H1 (cell line): ENCODE measurements at regions not wholly inside any gene's neighbourhood (a gene's known extent, or its start where the extent isn't known, plus 50 kb on each side); places are given as distances from the start of the nearest gene placed in this dataset.

Experiments
- CTCF ChIA-PET: fragments of 300-600 bp; sonication (Branson Sonifier 250); formaldehyde crosslinking; loops from one replicate; lab custom pipeline; 2021; ENCODE audit not compliant: partially characterized antibody; lab: Charles Lee
- POLR2A ChIA-PET: fragments of 300-600 bp; sonication (Branson Sonifier 250); formaldehyde crosslinking; loops from one replicate; lab custom pipeline; 2021; ENCODE audit warnings: inconsistent platforms; ENCODE audit not compliant: partially characterized antibody; lab: Charles Lee
- DNase-seq, 2 experiments: peaks; one replicate each; pipeline versions ENCODE4 v3.0.0 to v3.0.0-alpha.2; 2010 to 2022; ENCODE audit warnings: low spot score in 2 of 2, low read depth in 1 of 2, mixed read lengths in 1 of 2
- FAIRE-seq: peaks from 2 replicates; lab custom pipeline; 2011; peaks lifted over from hg19 to GRCh38; lab: Jason Lieb, UNC
- H2AFZ ChIP-seq: 2 replicates; pipeline ENCODE4 v1.8.1; 2012; ENCODE audit warnings: low read length, inconsistent platforms
- H2AK5ac ChIP-seq: 2 replicates; pipeline ENCODE4 v1.6.1; 2013; ENCODE audit warnings: low read depth, low read length
- H2BK120ac ChIP-seq: replicated peaks from 2 replicates; pipeline ENCODE3; 2013; ENCODE audit warnings: low read depth, low read length, inconsistent platforms
- H2BK12ac ChIP-seq: 2 replicates; pipeline ENCODE4 v1.6.1; 2013; ENCODE audit warnings: low read depth, low read length
- H2BK15ac ChIP-seq: 2 replicates; pipeline ENCODE4 v1.6.1; 2013; ENCODE audit warnings: low read length
- H2BK20ac ChIP-seq: 2 replicates; pipeline ENCODE4 v1.6.1; 2013; ENCODE audit warnings: low read length
- H2BK5ac ChIP-seq: 2 replicates; pipeline ENCODE4 v1.6.1; 2013; ENCODE audit warnings: low read depth, low read length
- H3K14ac ChIP-seq: 2 replicates; pipeline ENCODE4 v1.6.1; 2013; ENCODE audit warnings: inconsistent platforms; ENCODE audit not compliant: insufficient read length
- H3K18ac ChIP-seq: 2 replicates; pipeline ENCODE4 v1.6.1; 2013; ENCODE audit warnings: low read length; ENCODE audit errors: extremely low read depth
- H3K23ac ChIP-seq: 2 replicates; pipeline ENCODE4 v1.6.1; 2013; ENCODE audit warnings: inconsistent platforms; ENCODE audit not compliant: insufficient read length
- H3K23me2 ChIP-seq: 2 replicates; pipeline ENCODE4 v1.6.1; 2013; ENCODE audit warnings: low read depth, low read length
- H3K27ac ChIP-seq: 2 replicates; pipeline ENCODE4 v1.6.1; 2011; ENCODE audit warnings: low read depth, low read length, inconsistent platforms
- H3K27me3 ChIP-seq, 4 experiments: replicated peaks in 1 of 4; 1 replicate in 1 of 4; 2 replicates in 3 of 4; pipeline versions ENCODE4 v1.6.1 to v1.8.1; 2011 to 2013; ENCODE audit warnings: low read length in 3 of 4, mild to moderate bottlenecking in 3 of 4, inconsistent platforms in 2 of 4, mixed read lengths in 2 of 4, moderate library complexity in 1 of 4; ENCODE audit not compliant: control insufficient read depth in 3 of 4, insufficient read depth in 3 of 4; ENCODE audit errors: extremely low read depth in 1 of 4
- H3K36me3 ChIP-seq, 4 experiments: 2 replicates each; pipeline versions ENCODE4 v1.6.1 to v1.8.1; 2011 to 2013; ENCODE audit warnings: mild to moderate bottlenecking in 4 of 4, low read length in 3 of 4, moderate library complexity in 2 of 4, control low read depth in 1 of 4, inconsistent platforms in 1 of 4; ENCODE audit not compliant: insufficient read depth in 4 of 4, control insufficient read depth in 2 of 4
- H3K4ac ChIP-seq: replicated peaks from 2 replicates; pipeline ENCODE3; 2013; ENCODE audit warnings: low read length, low read depth, mixed read lengths, inconsistent platforms; ENCODE audit not compliant: insufficient read length
- H3K4me1 ChIP-seq, 4 experiments: replicated peaks in 1 of 4; 1 replicate in 1 of 4; 2 replicates in 3 of 4; pipeline versions ENCODE4 v1.6.1 to v1.8.1; 2011 to 2013; ENCODE audit warnings: low read length in 3 of 4, inconsistent platforms in 2 of 4, mixed read lengths in 1 of 4; ENCODE audit not compliant: insufficient read depth in 4 of 4, control insufficient read depth in 3 of 4
- H3K4me2 ChIP-seq, 2 experiments: 2 replicates each; pipeline versions ENCODE4 v1.6.1 to v1.8.1; 2011 to 2013; ENCODE audit warnings: low read depth in 2 of 2, low read length in 2 of 2, control low read depth in 1 of 2, inconsistent platforms in 1 of 2, mild to moderate bottlenecking in 1 of 2; ENCODE audit not compliant: insufficient read depth in 1 of 2
- H3K4me3 ChIP-seq, 4 experiments: fragments of 200-600, 300-600 bp in 1 of 4; sonication (generic), shearing (Covaris generic), sonication (Bioruptor Twin) in 1 of 4; 2 replicates each; pipeline versions ENCODE4 v1.5.1 to v1.8.1; 2011 to 2016; ENCODE audit warnings: low read length in 4 of 4, low read depth in 3 of 4, control low read depth in 2 of 4, inconsistent platforms in 2 of 4, mild to moderate bottlenecking in 2 of 4, mixed read lengths in 1 of 4, moderate library complexity in 1 of 4; ENCODE audit not compliant: insufficient read depth in 2 of 4; ENCODE audit errors: extremely low read depth in 1 of 4
- H3K56ac ChIP-seq: replicated peaks from 2 replicates; pipeline ENCODE3; 2013; ENCODE audit warnings: low read depth, mild to moderate bottlenecking, mixed read lengths, low read length, inconsistent platforms; ENCODE audit not compliant: insufficient read length
- H3K79me1 ChIP-seq: 2 replicates; pipeline ENCODE4 v1.6.1; 2013; ENCODE audit warnings: low read depth, low read length, control low read depth
- H3K79me2 ChIP-seq, 2 experiments: 2 replicates each; pipeline versions ENCODE4 v1.6.1 to v1.8.1; 2012 to 2013; ENCODE audit warnings: low read length in 2 of 2, mild to moderate bottlenecking in 2 of 2, inconsistent platforms in 1 of 2; ENCODE audit not compliant: insufficient read depth in 2 of 2, control insufficient read depth in 1 of 2
- H3K9ac ChIP-seq, 4 experiments: replicated peaks in 1 of 4; 1 replicate in 1 of 4; 2 replicates in 3 of 4; pipeline versions ENCODE4 v1.6.1 to v1.8.1; 2011 to 2013; ENCODE audit warnings: low read depth in 3 of 4, low read length in 3 of 4, control low read depth in 2 of 4, mild to moderate bottlenecking in 2 of 4, moderate library complexity in 2 of 4, inconsistent platforms in 1 of 4; ENCODE audit errors: extremely low read depth in 1 of 4
- H3K9me3 ChIP-seq, 2 experiments: 2 replicates each; pipeline versions ENCODE4 v1.6.1 to v1.8.1; 2012 to 2013; ENCODE audit warnings: mild to moderate bottlenecking in 2 of 2, moderate library complexity in 2 of 2, control low read depth in 1 of 2, inconsistent platforms in 1 of 2, low read depth in 1 of 2, low read length in 1 of 2, mixed read lengths in 1 of 2; ENCODE audit not compliant: insufficient read depth in 2 of 2
- H4K20me1 ChIP-seq, 2 experiments: replicated peaks in 1 of 2; 2 replicates each; pipeline versions ENCODE3 to v1.8.1; 2011 to 2013; ENCODE audit warnings: inconsistent platforms in 2 of 2, low read length in 2 of 2, mild to moderate bottlenecking in 1 of 2; ENCODE audit not compliant: insufficient read depth in 2 of 2, control insufficient read depth in 1 of 2
- H4K5ac ChIP-seq: 2 replicates; pipeline ENCODE4 v1.6.1; 2013; ENCODE audit warnings: low read length, low read depth, mixed read lengths, inconsistent platforms; ENCODE audit not compliant: insufficient read length
- H4K8ac ChIP-seq: 2 replicates; pipeline ENCODE4 v1.8.0; 2013; ENCODE audit warnings: mild to moderate bottlenecking, moderate library complexity, low read length, inconsistent platforms; ENCODE audit not compliant: insufficient read depth; ENCODE audit errors: extremely low read depth
- H4K91ac ChIP-seq: replicated peaks from 2 replicates; pipeline ENCODE3; 2013; ENCODE audit warnings: low read length, mixed read lengths, inconsistent platforms; ENCODE audit not compliant: insufficient read length
- CEBPB ChIP-seq: IDR thresholded peaks from 2 replicates; pipeline ENCODE4 v1.6.1; 2012; ENCODE audit warnings: low read depth, low read length
- EGR1 ChIP-seq: IDR thresholded peaks from 2 replicates; pipeline ENCODE4 v1.6.1; 2011; ENCODE audit warnings: low read depth, low read length, borderline replicate concordance
- RAD21 ChIP-seq, 2 experiments: IDR thresholded peaks in 1 of 2; conservative IDR thresholded peaks in 1 of 2; 2 replicates each; pipeline ENCODE4 v1.6.1; 2011; ENCODE audit warnings: low read depth in 2 of 2, low read length in 2 of 2, improper control_type of control experiment in 1 of 2, inconsistent platforms in 1 of 2, mild to moderate bottlenecking in 1 of 2, moderate library complexity in 1 of 2
- WGBS, 2 experiments: shearing (Covaris generic) in 1 of 2; methylation state at CpG; one replicate each; pipeline versions ENCODE4 v1.1.6 to v1.1.7; 2013 to 2015; ENCODE audit warnings: low lambda C conversion rate in 2 of 2, mixed read lengths in 2 of 2, inconsistent platforms in 1 of 2, low coverage in 1 of 2, missing lambda C conversion rate in 1 of 2; ENCODE audit not compliant: insufficient replicate concordance in 2 of 2, insufficient coverage in 1 of 2, insufficient read length in 1 of 2; ENCODE audit errors: extremely low coverage in 1 of 2, missing lambda C conversion rate in 1 of 2; 5-methylcytosine and 5-hydroxymethylcytosine counted together
- TF ChIP-seq, protein P1 (sequence below), 3 experiments: IDR thresholded peaks; 1 replicate in 2 of 3; 2 replicates in 1 of 3; pipeline versions ENCODE4 v1.5.1 to v1.6.1; 2011; ENCODE audit warnings: low read length in 3 of 3, mild to moderate bottlenecking in 3 of 3, inconsistent platforms in 2 of 3, low read depth in 1 of 3, moderate library complexity in 1 of 3; ENCODE audit not compliant: insufficient read depth in 1 of 3; ENCODE audit errors: control extremely low read depth in 1 of 3

GRCh38 chr1:78333502-78333901, 157.3 kb upstream of the PTGFR start:
- no peaks in the 10 kb centered on the region for H3K27me3 ChIP-seq
- H3K4ac ChIP-seq = no peak overlapping the region
- TF ChIP-seq, protein P1, sequence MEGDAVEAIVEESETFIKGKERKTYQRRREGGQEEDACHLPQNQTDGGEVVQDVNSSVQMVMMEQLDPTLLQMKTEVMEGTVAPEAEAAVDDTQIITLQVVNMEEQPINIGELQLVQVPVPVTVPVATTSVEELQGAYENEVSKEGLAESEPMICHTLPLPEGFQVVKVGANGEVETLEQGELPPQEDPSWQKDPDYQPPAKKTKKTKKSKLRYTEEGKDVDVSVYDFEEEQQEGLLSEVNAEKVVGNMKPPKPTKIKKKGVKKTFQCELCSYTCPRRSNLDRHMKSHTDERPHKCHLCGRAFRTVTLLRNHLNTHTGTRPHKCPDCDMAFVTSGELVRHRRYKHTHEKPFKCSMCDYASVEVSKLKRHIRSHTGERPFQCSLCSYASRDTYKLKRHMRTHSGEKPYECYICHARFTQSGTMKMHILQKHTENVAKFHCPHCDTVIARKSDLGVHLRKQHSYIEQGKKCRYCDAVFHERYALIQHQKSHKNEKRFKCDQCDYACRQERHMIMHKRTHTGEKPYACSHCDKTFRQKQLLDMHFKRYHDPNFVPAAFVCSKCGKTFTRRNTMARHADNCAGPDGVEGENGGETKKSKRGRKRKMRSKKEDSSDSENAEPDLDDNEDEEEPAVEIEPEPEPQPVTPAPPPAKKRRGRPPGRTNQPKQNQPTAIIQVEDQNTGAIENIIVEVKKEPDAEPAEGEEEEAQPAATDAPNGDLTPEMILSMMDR (IDR thresholded peaks at IDR 0.05; ENCODE audit: control extremely low read depth in 1 of 3, insufficient read depth in 1 of 3, low read depth in 1 of 3, low read length in 3 of 3) = peak; percentile 38 to 65 (median 57)
- TF ChIP-seq CEBPB (peak; percentile 63; the same call in 1 of the 2 replicates), RAD21 (IDR thresholded peaks at IDR 0.05 in 1 of 2, conservative IDR thresholded peaks at IDR 0.05 in 1 of 2; ENCODE audit: low read depth in 2 of 2, low read length in 2 of 2) (peak; percentile 50 to 54), EGR1 (no peak)
- H4K5ac ChIP-seq = no peak overlapping the region
- no peaks in the 10 kb centered on the region for H3K36me3 ChIP-seq
- H2AFZ ChIP-seq = no peak overlapping the region
- no peak overlapping the region for H4K91ac ChIP-seq
- no peaks in the 10 kb centered on the region for H3K9me3 ChIP-seq
- no peak overlapping the region for H4K8ac ChIP-seq
- no peak for FAIRE-seq
- H2BK5ac ChIP-seq = no peak overlapping the region
- ChIA-PET CTCF (interaction anchor here (0.6 to 3.4 kb wide), 57 partner anchors 8 to 372 kb away, joined by 3 to 33 read pairs (median 4); no protein-coding TSS in a partner anchor), POLR2A (no interaction called here)
- H3K18ac ChIP-seq = no peak overlapping the region
- DNase-seq = no peak
- H3K4me1 ChIP-seq = no peaks in the 10 kb centered on the region
- no peak overlapping the region for H3K14ac ChIP-seq
- no peaks in the 10 kb centered on the region for H3K79me1 ChIP-seq
- no peak overlapping the region for H2BK120ac ChIP-seq
- H3K9ac ChIP-seq = no peak overlapping the region
- H3K23ac ChIP-seq = no peak overlapping the region
- H2BK12ac ChIP-seq = no peak overlapping the region
- WGBS, 2 experiments = 56% methylated on average over 4 of the region's 4 CpGs; no CpG with 5 or more reads in 1 of the 2 experiments
- H3K79me2 ChIP-seq = no peaks in the 10 kb centered on the region
- no peak overlapping the region for H2BK20ac ChIP-seq
- H3K4me2 ChIP-seq = no peak overlapping the region
- H3K27ac ChIP-seq = no peak overlapping the region
- H2BK15ac ChIP-seq = no peak overlapping the region
- H3K56ac ChIP-seq = no peak overlapping the region
- no peak overlapping the region for H2AK5ac ChIP-seq
- H3K23me2 ChIP-seq = no peaks in the 10 kb centered on the region
- no peak overlapping the region for H3K4me3 ChIP-seq
- no peaks in the 10 kb centered on the region for H4K20me1 ChIP-seq
